ENCODE measurements at regions not wholly inside any gene's neighbourhood (a gene's known extent, or its start where the extent isn't known, plus 50 kb on each side); places are given as distances from the start of the nearest gene placed in this dataset.

DNA sequence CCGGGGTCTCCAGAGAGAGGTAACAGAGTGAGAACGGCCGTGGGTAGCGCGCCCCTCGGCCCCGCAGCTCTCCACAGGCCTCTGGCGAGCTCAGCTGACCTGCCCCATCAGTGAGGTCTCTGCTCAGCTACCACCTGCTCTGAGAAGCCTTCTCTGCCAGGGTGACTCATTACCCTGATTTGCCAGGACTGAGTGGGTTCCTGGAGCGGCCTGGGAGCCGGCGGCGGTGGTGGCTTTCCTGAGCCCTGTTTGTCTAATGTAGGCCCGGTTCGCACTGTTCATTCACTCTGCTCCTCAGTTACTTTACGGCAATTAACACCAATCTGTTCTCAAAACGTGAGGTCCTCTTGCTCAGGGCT is 351.0 kb upstream of the B3GAT1 start:
- intact Hi-C loops (cut with DNase I; ENCODE audit: low total_unique reads) = no loop called here
- peaks cover 0 to 2% (median 0%) of the 10 kb centered on the region in 3 donors for H3K27me3 ChIP-seq
- H3K9me3 ChIP-seq = no peaks in the 10 kb centered on the region
- no peak overlapping the region for H3K4me3 ChIP-seq
- no peak overlapping the region for H3K27ac ChIP-seq
- H3K4me1 ChIP-seq = no peaks in the 10 kb centered on the region
- ATAC-seq = no peak
- no peak for DNase-seq
- TF ChIP-seq POLR2A (IDR thresholded peaks at IDR 0.05) = no peak
- TF ChIP-seq, protein P1, sequence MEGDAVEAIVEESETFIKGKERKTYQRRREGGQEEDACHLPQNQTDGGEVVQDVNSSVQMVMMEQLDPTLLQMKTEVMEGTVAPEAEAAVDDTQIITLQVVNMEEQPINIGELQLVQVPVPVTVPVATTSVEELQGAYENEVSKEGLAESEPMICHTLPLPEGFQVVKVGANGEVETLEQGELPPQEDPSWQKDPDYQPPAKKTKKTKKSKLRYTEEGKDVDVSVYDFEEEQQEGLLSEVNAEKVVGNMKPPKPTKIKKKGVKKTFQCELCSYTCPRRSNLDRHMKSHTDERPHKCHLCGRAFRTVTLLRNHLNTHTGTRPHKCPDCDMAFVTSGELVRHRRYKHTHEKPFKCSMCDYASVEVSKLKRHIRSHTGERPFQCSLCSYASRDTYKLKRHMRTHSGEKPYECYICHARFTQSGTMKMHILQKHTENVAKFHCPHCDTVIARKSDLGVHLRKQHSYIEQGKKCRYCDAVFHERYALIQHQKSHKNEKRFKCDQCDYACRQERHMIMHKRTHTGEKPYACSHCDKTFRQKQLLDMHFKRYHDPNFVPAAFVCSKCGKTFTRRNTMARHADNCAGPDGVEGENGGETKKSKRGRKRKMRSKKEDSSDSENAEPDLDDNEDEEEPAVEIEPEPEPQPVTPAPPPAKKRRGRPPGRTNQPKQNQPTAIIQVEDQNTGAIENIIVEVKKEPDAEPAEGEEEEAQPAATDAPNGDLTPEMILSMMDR (IDR thresholded peaks at IDR 0.05 in 4 of 5, conservative IDR thresholded peaks at IDR 0.05 in 1 of 5) = no peak
- H3K36me3 ChIP-seq = no peaks in the 10 kb centered on the region
- in situ Hi-C loops (cut with MboI; ENCODE audit: low sequenced_read_pairs in 4 of 4) = no loop called here

DNA sequence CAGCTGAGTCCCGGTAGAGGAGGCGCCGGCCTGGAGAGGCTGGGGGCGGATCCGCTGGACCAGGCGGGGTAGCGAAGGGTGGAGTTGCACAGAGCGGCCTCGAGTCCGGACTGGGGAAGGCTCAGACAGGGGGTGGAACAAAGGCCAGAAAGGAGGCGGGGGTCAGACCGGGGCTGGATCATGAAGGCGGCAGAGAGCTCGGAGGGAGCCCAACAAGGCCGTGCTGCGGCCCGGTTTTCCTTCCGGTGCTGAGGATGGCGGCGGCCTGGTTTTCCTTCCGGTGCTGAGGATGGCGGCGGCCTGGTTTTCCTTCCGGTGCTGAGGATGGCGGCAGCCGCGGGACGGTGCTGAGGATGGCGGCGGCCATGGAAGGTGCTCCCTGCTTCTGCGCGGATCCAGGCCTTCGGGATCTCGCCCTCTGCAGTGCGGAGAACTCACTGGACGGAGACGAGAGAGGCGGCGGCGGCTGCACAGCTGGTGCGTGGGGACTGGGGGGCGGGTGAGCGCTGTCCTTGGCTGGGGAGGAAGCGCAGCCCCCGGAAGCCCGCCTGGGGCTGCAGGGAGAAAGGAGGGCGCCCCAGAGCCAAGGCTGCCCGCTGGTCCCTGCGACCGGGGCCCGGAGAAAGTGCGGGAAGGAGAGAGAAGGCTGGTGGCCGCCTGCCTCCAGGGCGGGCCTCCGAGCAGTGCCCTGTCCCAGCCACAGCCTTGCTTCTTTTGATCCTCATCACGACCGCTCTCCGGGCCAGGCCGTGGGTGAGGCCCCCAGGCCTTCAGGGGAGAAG is 350.4 kb upstream of the B3GAT1 start:
- no peak for ATAC-seq
- H3K36me3 ChIP-seq = no peaks in the 10 kb centered on the region
- H3K27ac ChIP-seq = peak overlapping the region in 1 of 4 donors; percentile 39
- TF ChIP-seq, protein P1 (IDR thresholded peaks at IDR 0.05 in 4 of 5, conservative IDR thresholded peaks at IDR 0.05 in 1 of 5) = no peak
- no peak for TF ChIP-seq POLR2A (IDR thresholded peaks at IDR 0.05)
- no peaks in the 10 kb centered on the region for H3K9me3 ChIP-seq
- in situ Hi-C loops (cut with MboI; ENCODE audit: low sequenced_read_pairs in 4 of 4) (no loop called here), intact Hi-C loops (cut with DNase I; ENCODE audit: low total_unique reads) (no loop called here)
- peak in 1 of 2 donors; percentile 5 for DNase-seq
- H3K4me3 ChIP-seq = no peak overlapping the region
- peaks cover 0 to 2% (median 0%) of the 10 kb centered on the region in 3 donors for H3K27me3 ChIP-seq
- no peaks in the 10 kb centered on the region for H3K4me1 ChIP-seq

DNA sequence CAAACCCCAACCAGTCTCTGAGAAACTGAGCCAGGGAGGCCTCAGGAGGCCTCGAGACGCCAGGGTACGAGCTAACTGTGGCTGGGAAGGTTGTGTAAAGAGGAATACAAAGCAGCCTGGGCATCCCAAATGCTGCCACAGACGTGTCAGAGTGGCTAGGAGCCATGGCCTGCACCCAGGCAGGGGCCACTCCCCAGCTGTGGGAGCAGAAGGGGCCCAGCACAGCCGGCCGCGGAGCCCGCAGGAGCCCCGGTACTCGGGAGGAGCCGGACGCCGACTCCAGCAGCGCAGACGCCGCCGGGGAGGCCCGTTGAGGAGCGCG is 349.8 kb upstream of the B3GAT1 start:
- intact Hi-C loops (cut with DNase I; ENCODE audit: low total_unique reads) (no loop called here), in situ Hi-C loops (cut with MboI; ENCODE audit: low sequenced_read_pairs in 4 of 4) (no loop called here)

DNA sequence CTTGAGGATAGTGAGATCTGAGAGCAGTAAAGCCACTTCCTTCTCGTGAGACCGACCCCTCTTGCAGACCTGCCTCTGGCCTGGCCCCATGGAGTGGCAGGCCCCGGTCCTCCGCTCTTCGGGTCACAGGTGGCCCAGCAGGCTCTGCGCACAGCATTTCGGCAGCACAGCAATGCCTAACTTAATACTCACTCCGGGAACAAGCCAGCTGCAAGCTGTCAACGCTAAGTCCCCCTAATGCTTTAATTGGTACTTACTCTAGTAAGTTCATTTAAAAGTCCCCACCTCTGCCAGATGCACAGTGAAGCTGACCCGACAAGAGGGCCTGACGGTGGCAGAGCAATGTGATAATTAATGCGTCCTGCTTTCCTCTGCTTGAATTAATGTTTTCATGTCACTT is 349.3 kb upstream of the B3GAT1 start:
- no peak overlapping the region for H3K4me3 ChIP-seq
- no peaks in the 10 kb centered on the region for H3K4me1 ChIP-seq
- in situ Hi-C loops (cut with MboI; ENCODE audit: low sequenced_read_pairs in 4 of 4) (no loop called here), intact Hi-C loops (cut with DNase I; ENCODE audit: low total_unique reads) (no loop called here)
- TF ChIP-seq, protein P1 (IDR thresholded peaks at IDR 0.05 in 4 of 5, conservative IDR thresholded peaks at IDR 0.05 in 1 of 5) = no peak
- no peak for TF ChIP-seq POLR2A (IDR thresholded peaks at IDR 0.05)
- no peak overlapping the region for H3K27ac ChIP-seq
- H3K36me3 ChIP-seq = no peaks in the 10 kb centered on the region
- peaks cover 0 to 2% (median 0%) of the 10 kb centered on the region in 3 donors for H3K27me3 ChIP-seq
- DNase-seq = no peak
- no peaks in the 10 kb centered on the region for H3K9me3 ChIP-seq
- ATAC-seq = no peak

More for the DNA sequence above, 349.8 kb upstream of the B3GAT1 start:
- Histone ChIP-seq H3K36me3 (no peaks in the 10 kb centered on the region), H3K9me3 (no peaks in the 10 kb centered on the region), H3K4me3 (no peak overlapping the region), H3K4me1 (no peaks in the 10 kb centered on the region), H3K27ac (peak overlapping the region in 1 of 4 donors; percentile 39), H3K27me3 (peaks cover 0 to 2% (median 0%) of the 10 kb centered on the region in 3 donors)
- no peak for ATAC-seq
- no peak for DNase-seq
- TF ChIP-seq, protein P1 (IDR thresholded peaks at IDR 0.05 in 4 of 5, conservative IDR thresholded peaks at IDR 0.05 in 1 of 5) = no peak
- no peak for TF ChIP-seq POLR2A (IDR thresholded peaks at IDR 0.05)

DNA sequence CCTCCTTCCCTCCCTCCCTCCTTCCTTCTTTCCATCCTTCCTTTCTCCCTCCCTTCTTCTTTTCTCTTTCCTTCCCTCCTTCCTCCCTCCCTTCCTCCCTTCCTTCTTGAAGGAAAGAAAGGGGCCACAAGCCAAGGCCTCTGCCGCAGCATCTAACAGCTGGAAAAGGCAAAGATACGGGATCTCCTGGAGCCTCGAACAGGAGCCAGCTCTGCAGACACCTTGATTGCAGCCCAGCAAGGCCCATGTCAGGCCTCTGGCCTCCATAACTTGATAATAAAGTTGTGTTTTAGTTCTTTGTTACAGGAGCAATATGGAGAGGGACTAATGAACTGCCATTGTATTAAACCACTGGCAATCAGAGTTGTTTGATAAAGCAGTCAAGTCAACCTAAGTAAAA is 348.9 kb upstream of the B3GAT1 start:
- Histone ChIP-seq H3K27ac (no peak overlapping the region), H3K4me1 (no peaks in the 10 kb centered on the region), H3K27me3 (peaks cover 0 to 2% (median 0%) of the 10 kb centered on the region in 3 donors), H3K36me3 (no peaks in the 10 kb centered on the region), H3K4me3 (no peak overlapping the region), H3K9me3 (no peaks in the 10 kb centered on the region)
- TF ChIP-seq POLR2A (IDR thresholded peaks at IDR 0.05) = no peak
- TF ChIP-seq, protein P1 (IDR thresholded peaks at IDR 0.05 in 4 of 5, conservative IDR thresholded peaks at IDR 0.05 in 1 of 5) = no peak
- in situ Hi-C loops (cut with MboI; ENCODE audit: low sequenced_read_pairs in 4 of 4) = no loop called here
- intact Hi-C loops (cut with DNase I; ENCODE audit: low total_unique reads) = no loop called here
- no peak for ATAC-seq
- DNase-seq = no peak
